ENCODE measurements at regions not wholly inside any gene's neighbourhood (a gene's known extent, or its start where the extent isn't known, plus 50 kb on each side); places are given as distances from the start of the nearest gene placed in this dataset.

DNA sequence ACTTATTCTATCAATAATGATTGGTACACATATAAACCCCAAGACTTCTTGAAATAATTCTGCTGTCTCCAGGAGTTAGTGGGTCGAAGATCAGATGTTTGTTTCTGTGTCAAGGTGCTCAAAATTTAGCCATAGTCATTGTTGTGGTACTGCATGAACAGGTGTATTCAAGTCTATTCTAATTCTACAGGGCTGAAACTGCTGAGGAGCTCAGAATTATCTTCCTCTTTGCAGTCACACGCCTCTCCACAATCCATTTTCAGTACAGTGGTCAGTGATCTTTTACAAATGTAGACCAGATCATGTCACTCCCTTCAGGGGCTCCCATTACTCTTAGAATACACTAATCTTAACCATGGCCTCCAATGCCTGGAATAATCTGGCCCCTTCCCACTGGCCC is 527.5 kb downstream of the NTRK3 start:
- TF ChIP-seq, protein P1, sequence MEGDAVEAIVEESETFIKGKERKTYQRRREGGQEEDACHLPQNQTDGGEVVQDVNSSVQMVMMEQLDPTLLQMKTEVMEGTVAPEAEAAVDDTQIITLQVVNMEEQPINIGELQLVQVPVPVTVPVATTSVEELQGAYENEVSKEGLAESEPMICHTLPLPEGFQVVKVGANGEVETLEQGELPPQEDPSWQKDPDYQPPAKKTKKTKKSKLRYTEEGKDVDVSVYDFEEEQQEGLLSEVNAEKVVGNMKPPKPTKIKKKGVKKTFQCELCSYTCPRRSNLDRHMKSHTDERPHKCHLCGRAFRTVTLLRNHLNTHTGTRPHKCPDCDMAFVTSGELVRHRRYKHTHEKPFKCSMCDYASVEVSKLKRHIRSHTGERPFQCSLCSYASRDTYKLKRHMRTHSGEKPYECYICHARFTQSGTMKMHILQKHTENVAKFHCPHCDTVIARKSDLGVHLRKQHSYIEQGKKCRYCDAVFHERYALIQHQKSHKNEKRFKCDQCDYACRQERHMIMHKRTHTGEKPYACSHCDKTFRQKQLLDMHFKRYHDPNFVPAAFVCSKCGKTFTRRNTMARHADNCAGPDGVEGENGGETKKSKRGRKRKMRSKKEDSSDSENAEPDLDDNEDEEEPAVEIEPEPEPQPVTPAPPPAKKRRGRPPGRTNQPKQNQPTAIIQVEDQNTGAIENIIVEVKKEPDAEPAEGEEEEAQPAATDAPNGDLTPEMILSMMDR (conservative IDR thresholded peaks at IDR 0.05; ENCODE audit: low read depth in 2 of 2) = no peak
- no peak for TF ChIP-seq POLR2AphosphoS5 (IDR thresholded peaks at IDR 0.05; ENCODE audit: low read depth)
- no peak for TF ChIP-seq EZH2phosphoT487 (IDR thresholded peaks at IDR 0.05; ENCODE audit: unreplicated experiment)
- TF ChIP-seq JUNB (IDR thresholded peaks at IDR 0.05; ENCODE audit: unreplicated experiment) = no peak
- TF ChIP-seq EZH2 (IDR thresholded peaks at IDR 0.05; ENCODE audit: low read depth, unreplicated experiment) = no peak
- no peak for TF ChIP-seq ZNF331 (CRISPR knock-in tag; IDR thresholded peaks at IDR 0.05; ENCODE audit: low read depth)
- TF ChIP-seq, protein P2, sequence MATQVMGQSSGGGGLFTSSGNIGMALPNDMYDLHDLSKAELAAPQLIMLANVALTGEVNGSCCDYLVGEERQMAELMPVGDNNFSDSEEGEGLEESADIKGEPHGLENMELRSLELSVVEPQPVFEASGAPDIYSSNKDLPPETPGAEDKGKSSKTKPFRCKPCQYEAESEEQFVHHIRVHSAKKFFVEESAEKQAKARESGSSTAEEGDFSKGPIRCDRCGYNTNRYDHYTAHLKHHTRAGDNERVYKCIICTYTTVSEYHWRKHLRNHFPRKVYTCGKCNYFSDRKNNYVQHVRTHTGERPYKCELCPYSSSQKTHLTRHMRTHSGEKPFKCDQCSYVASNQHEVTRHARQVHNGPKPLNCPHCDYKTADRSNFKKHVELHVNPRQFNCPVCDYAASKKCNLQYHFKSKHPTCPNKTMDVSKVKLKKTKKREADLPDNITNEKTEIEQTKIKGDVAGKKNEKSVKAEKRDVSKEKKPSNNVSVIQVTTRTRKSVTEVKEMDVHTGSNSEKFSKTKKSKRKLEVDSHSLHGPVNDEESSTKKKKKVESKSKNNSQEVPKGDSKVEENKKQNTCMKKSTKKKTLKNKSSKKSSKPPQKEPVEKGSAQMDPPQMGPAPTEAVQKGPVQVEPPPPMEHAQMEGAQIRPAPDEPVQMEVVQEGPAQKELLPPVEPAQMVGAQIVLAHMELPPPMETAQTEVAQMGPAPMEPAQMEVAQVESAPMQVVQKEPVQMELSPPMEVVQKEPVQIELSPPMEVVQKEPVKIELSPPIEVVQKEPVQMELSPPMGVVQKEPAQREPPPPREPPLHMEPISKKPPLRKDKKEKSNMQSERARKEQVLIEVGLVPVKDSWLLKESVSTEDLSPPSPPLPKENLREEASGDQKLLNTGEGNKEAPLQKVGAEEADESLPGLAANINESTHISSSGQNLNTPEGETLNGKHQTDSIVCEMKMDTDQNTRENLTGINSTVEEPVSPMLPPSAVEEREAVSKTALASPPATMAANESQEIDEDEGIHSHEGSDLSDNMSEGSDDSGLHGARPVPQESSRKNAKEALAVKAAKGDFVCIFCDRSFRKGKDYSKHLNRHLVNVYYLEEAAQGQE (IDR thresholded peaks at IDR 0.05; ENCODE audit: unreplicated experiment) = no peak
- TF ChIP-seq STAT1 (IDR thresholded peaks at IDR 0.05; ENCODE audit: unreplicated experiment) = no peak
- TF ChIP-seq, protein P3, sequence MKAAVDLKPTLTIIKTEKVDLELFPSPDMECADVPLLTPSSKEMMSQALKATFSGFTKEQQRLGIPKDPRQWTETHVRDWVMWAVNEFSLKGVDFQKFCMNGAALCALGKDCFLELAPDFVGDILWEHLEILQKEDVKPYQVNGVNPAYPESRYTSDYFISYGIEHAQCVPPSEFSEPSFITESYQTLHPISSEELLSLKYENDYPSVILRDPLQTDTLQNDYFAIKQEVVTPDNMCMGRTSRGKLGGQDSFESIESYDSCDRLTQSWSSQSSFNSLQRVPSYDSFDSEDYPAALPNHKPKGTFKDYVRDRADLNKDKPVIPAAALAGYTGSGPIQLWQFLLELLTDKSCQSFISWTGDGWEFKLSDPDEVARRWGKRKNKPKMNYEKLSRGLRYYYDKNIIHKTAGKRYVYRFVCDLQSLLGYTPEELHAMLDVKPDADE (IDR thresholded peaks at IDR 0.05) = no peak
- TF ChIP-seq NANOG (IDR thresholded peaks at IDR 0.05; ENCODE audit: borderline replicate concordance) = no peak
- TF ChIP-seq CREB1 (CRISPR knock-in tag; IDR thresholded peaks at IDR 0.05; ENCODE audit: low read depth) = no peak
